Coronary artery (tissue), 2 donors: ENCODE measurements at regions not wholly inside any gene's neighbourhood (a gene's known extent, or its start where the extent isn't known, plus 50 kb on each side); places are given as distances from the start of the nearest gene placed in this dataset.
A peak's percentile ranks its signal among the peaks of the same experiment; 100 is the strongest.

Source experiments
- DNase-seq: peaks from one replicate; pipeline ENCODE4 v3.0.0-alpha.2; 2017; ENCODE audit warnings: low spot score
- H3K27ac ChIP-seq, 2 donors: fragments of 200-600 bp; sonication (generic); one replicate each; pipeline ENCODE4 v1.5.1; 2016 to 2019
- H3K4me3 ChIP-seq: fragments of 200-600 bp; sonication (generic); 2 replicates; pipeline ENCODE4 v1.5.1; 2016; ENCODE audit warnings: mild to moderate bottlenecking, moderate library complexity
- CTCF ChIP-seq: fragments of 200-600 bp; sonication (generic); IDR thresholded peaks from one replicate; pipeline ENCODE4 v1.5.1; 2019; ENCODE audit warnings: antibody characterized with exemption

DNA sequence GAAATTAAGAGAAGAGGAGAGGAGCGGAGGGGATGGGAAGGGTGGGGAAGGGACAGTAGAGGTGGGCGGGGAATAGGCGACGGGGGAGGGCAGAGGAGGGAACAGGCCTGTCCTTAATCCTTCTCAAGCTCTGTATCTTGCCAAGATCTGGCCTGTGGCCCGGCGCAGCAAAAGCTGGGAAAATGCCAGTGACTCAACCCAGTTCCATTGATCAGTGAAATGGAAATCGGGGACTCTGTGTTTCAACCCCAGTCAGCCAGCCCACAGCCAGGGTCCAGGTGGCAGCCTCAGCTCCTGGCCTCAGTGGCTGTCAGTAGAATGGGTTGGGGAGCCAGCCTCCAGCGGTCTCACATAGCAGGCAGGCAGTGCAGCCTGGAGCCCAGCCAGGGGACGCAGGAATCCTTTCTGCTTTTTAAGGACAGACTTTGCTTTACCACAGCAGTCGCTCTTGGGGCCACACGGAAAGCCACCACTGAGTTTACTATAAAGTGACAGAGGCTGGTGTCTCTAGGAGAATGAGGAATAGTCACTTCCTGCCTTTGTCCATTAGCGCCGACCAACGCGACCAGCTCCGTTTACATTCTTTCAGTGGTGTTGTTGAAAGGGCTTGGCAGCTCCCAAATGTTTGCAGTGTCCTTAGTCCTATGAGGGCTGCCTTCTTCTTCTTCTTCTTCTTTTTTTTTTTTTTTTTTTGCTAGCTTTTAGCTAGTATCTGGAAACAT, 128.0 kb downstream of the RIN2 start:
- H3K4me3 ChIP-seq: peak overlapping the region; percentile 59
- peak overlapping the region; percentile 41 to 89 for H3K27ac ChIP-seq
- no peak for TF ChIP-seq CTCF
- no peak for DNase-seq

DNA sequence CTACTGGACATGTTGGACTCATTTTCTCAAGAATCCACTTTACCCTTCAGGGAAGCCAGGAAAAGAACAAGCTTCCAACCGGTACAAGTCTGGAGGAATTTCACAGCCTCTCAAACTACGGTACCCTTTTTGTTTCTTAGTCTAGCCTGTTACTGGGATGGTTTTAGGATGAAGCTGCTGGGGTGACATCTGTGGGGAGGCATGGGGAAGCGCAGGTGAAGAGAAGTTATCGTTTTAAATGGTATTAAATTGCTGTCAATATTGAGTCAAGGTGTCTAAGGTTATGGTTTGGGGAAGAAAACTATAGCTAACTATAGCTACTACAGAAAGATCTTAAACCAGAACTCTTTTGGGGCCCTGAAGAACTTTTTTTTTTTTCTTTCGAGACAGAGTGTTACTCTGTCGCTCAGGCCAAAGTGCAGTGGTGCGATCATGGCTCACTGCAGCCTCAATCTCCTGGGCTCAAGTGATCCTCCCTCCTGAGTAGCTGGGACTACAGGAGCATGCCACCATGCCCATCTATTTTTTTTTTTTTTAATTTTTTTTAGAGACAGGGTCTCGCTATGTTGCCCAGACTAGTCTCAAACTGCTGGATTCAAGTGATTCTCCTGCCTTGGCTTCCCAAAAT, 128.7 kb downstream of the RIN2 start:
- Histone ChIP-seq H3K27ac (peak overlapping the region in 1 of 2 donors; percentile 89), H3K4me3 (peak overlapping the region; percentile 72)
- TF ChIP-seq CTCF: no peak
- DNase-seq: no peak

DNA sequence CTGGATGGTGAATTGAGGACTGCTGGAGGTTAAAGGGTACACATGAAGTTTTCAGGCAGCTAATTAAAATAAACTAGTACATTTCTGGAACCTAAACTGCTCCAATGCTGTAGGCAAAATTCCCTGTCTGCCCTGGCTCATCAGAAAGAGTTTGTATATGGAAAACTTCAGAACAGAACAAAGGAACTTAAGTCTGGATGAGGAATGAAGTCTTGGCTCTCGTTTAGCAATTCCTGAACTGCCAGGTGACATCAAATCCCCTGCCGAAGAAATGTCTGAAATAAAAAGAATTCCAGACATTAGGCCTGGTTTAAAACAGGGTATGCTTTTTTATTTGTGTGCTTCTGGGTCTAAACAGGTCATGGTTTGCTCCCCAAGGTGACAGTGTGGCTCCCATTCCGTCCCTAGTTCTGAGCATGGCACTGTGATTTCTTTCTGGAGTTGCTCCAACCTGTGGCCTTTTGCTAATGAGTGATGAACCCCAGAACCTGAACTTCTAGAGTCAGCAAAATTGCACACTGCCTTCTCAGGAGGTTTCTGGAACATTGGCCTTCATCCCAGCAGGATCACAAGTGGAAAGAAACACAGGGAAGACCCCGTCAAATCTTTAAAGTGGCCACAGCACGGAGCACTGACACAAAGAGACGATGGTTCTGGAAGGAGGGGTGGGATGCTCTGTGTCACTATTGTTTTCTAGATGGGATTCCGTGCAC, 129.4 kb upstream of the NAA20 start:
- DNase-seq: no peak
- no peak for TF ChIP-seq CTCF
- Histone ChIP-seq H3K4me3 (peak overlapping the region; percentile 72), H3K27ac (peak overlapping the region; percentile 3 to 83)

- Histone ChIP-seq H3K4me3 (peak overlapping the region; percentile 72), H3K27ac (peak overlapping the region; percentile 73 to 83)
- no peak for DNase-seq
- TF ChIP-seq CTCF: no peak
Measured at GRCh38 chr20:19888269-19888671, 128.9 kb upstream of the NAA20 start.

DNA sequence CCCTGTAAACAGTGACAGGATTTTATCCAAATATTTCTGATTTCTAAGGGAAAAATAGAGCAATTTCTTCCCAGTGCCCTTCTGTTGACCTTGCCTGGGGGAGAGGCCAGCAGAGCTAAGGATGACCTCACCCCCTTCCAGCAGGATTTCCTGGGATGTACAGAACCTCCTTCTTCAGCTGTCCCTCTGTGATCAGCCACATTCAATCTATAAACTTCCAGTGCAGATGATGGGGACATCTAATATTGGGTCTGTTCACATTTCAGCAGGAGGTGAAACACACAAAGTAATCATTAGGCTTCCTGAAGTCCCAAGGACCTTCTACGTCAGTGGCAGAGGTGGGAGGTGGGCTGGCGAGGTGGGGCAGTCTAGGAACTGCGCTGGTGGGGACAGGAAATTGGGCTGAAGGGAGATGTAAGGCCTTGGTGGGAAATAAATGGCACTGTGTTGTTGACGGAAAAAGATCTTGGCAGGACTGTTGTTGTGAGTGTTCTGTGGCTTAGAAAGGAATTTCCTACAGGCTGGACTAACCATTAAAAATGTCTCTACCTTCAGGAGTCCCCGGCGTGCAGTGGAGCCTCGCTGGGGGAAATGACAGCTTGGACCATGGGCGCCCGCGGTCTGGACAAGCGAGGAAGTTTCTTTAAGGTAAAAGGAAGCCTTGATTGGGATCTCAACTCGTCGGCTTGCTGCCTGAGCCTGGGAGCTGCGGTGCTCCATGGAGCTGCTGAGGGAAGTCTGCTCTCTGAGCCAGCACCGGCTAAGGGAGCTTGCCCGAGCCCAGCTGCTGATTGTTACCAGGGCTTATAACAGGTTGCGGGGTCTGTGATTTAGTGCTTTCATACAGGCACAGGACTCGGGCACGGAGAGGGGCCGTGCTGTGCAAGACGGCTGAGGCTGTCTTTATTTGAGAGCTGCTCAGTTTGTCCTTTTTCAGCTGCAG, 127.9 kb upstream of the NAA20 start:
- no peak for TF ChIP-seq CTCF
- no peak for DNase-seq
- peak overlapping the region; percentile 72 for H3K4me3 ChIP-seq
- H3K27ac ChIP-seq: peak overlapping the region; percentile 73 to 83

DNA sequence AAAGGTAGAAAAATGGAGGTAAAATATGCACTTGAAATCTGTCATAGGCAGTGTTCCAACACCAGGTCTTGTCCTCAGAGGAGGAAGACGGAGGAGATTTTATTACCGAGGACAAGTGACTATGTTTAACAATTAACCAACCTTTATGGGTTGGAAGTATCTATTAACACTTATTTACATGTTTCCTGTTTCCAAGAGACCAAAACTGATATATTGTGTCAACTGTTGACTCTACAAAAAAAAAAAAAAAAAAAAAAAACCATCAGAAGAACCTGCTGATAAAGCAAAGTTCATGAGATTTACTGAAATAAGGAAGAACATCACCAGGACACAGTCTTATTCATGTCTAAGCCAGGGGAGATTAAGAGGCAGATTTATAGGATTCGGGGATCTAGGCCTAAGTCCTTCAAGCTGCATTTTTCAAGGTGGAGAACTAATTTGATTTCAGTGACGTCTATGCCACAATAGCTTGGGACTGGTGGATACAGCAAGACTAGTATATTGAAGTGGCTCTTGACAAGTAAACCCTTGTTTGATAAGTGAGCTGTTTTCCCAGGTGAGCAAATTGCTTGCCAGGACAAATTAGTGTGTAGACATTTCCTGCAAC, 126.6 kb upstream of the NAA20 start:
- DNase-seq: no peak
- TF ChIP-seq CTCF: no peak
- Histone ChIP-seq H3K4me3 (peak overlapping the region; percentile 72), H3K27ac (peak overlapping the region; percentile 73 to 83)
